Activated T-cell treated with anti-CD3 and anti-CD28 coated beads, Interleukin-2, amount 50 U/mL, for 4 hours (primary cell): ENCODE measurements at regions not wholly inside any gene's neighbourhood (a gene's known extent, or its start where the extent isn't known, plus 50 kb on each side); places are given as distances from the start of the nearest gene placed in this dataset.

Experiments
- ATAC-seq, 2 donors: fragments of 200-7000 bp; cut with Tn5 transposase; one replicate each; pipeline ENCODE4 v1.10.0; 2021
- DNase-seq: peaks from one replicate; pipeline ENCODE4 v3.0.0-alpha.2; 2020
- H3K27me3 Mint-ChIP-seq: one replicate; pipeline ENCODE4 v1.8.0; 2021; ENCODE audit warnings: low read depth, mixed read lengths
- H3K36me3 Mint-ChIP-seq: one replicate; pipeline ENCODE4 v1.8.0; 2022; ENCODE audit warnings: mixed read lengths; ENCODE audit not compliant: insufficient read depth
- H3K4me1 Mint-ChIP-seq: one replicate; pipeline ENCODE4 v1.8.0; 2021; ENCODE audit warnings: low read depth, mixed read lengths
- H3K4me3 Mint-ChIP-seq: one replicate; pipeline ENCODE4 v1.8.0; 2021; ENCODE audit warnings: mild to moderate bottlenecking, moderate library complexity, mixed read lengths
- H3K9me3 Mint-ChIP-seq: one replicate; pipeline ENCODE4 v1.8.0; 2021; ENCODE audit warnings: mixed read lengths

DNA sequence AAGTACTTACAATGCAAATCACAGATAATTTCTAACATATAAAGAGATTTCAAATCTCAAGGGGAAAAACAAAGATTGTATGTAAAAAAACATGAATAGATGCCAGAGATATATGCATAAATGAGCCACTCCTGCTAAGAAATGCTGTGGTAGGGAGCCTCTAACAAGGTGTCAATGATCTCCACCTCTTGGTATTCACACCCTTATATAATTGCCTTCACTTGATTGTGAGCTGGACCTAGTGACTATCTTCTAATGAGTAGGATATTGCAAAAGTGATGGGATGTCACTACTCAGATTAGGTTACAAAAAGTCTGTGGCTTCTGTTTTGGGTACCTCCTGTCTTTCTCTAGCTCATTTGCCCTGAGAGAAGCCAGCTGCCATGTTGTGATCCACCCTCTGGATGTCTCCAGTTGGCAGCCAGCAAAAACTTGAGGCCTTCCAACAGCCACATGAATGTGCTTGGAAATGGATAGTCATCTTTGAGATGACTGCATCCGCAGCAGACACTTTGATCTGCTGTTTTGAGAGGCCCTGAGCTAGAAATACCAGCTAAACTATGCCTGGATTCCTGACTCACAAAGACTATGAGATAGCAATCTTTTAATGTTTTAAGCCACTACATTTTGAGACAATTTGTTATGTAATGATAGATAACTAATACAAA, 196.1 kb upstream of the FGGY start:
- Mint-ChIP-seq H3K9me3 (peaks cover 8% of the 10 kb centered on the region), H3K4me1 (no peaks in the 10 kb centered on the region), H3K27me3 (no peaks in the 10 kb centered on the region), H3K36me3 (no peaks in the 10 kb centered on the region), H3K4me3 (no peak overlapping the region)
- ATAC-seq, result no peak
- no peak for DNase-seq

GRCh38 chr1:59101518-59101917, 195.4 kb upstream of the FGGY start:
- ATAC-seq (no peak), DNase-seq (no peak)
- H3K36me3 Mint-ChIP-seq, result no peaks in the 10 kb centered on the region
- H3K4me1 Mint-ChIP-seq, result no peaks in the 10 kb centered on the region
- peaks cover 8% of the 10 kb centered on the region for H3K9me3 Mint-ChIP-seq
- H3K27me3 Mint-ChIP-seq, result no peaks in the 10 kb centered on the region
- no peak overlapping the region for H3K4me3 Mint-ChIP-seq

DNA sequence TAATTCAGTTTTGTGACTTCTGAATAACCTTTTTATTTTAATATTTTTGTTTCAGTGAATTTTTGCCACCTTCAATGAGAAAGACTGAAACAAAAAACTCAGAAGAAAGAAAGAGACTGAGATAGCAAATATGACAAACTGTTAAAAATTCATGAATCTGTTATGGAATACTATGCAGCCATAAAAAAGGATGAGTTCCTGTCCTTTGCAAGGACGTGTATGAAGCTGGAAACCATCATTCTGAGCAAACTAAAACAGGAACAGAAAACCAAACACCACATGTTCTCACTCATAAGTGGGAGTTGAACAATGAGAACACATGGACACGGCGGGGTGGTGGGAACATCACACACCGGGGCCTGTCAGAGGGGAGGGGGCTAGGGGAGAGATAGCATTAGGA, 193.4 kb upstream of the FGGY start:
- Mint-ChIP-seq H3K4me3 (no peak overlapping the region), H3K4me1 (no peaks in the 10 kb centered on the region), H3K36me3 (no peaks in the 10 kb centered on the region), H3K9me3 (peaks cover 8% of the 10 kb centered on the region), H3K27me3 (no peaks in the 10 kb centered on the region)
- ATAC-seq, result no peak
- no peak for DNase-seq

DNA sequence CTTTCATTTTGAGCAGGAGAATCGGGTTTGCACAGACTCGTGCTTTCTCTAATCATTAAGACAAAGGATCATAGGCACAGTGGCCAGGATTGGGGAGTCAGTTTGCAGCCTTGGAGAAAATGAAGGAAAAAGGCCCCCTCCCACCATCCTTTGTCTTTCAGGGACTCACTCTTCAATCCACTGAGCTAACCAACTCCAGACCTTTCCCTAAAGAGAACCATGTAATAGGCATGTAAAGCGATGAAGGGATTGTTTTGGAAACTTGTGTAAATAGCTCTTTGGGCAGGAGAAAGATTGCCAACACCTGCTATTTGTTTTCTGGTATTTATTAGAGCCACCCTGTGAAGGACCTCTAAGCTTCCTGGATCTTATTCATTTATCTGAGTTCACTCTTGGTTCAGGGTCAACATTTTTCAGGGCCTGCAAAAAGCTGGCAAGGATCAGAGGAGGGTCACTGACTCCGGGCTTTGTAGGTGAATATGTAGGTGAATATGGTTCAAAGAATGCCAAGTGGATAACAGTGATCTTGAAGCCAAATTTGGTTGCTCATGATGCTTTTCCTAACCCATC, 192.6 kb upstream of the FGGY start:
- Mint-ChIP-seq H3K4me1 (no peaks in the 10 kb centered on the region), H3K36me3 (no peaks in the 10 kb centered on the region), H3K9me3 (peaks cover 8% of the 10 kb centered on the region), H3K4me3 (no peak overlapping the region), H3K27me3 (no peaks in the 10 kb centered on the region)
- ATAC-seq (no peak), DNase-seq (no peak)

DNA sequence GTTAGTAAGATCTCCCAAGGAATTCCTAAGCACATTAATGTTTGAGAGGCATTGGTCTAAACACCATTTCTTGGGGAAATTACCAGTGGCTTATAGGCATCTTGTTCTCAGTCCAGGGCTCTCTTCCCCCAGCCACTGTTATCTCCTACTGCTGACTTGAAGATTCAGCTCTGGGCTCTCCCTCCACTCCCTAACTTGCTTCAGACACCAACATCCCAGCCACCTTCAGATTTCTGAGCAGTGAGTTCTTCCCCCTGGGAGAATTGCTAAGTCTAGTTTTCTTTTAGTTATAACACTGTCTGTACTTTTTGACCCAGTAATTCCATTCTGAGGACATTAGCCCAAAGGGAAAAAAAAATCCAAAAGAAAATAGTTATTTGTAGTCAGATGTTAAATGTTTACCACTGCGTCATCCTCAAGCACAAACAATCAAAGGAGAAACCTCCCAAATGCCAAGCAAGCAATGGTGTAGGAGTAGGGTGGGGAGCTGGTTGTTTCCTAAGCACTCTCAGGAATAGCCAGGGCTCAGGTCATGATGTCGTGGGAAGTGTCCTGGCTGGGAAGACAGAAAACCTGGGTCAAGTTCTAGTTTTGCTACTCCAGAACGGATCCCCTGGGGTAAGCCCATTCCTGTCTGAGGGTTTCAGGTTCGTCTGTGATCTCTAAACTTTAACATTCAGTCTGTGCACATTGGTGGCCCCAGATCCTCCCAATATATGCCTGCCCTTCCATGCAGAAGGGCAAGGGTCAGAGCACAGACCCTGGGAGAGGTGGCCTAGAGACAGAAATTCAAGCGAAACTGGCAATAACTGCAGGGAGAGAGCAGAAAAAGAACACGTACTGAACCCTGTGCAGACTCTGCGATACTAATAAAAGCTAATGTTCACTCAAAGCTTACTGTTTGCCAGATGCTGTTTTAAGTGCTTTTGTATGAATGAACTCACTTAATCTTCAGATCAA, 191.1 kb upstream of the FGGY start:
- no peak for DNase-seq
- Mint-ChIP-seq H3K4me3 (no peak overlapping the region), H3K27me3 (no peaks in the 10 kb centered on the region), H3K36me3 (no peaks in the 10 kb centered on the region), H3K9me3 (peaks cover 8% of the 10 kb centered on the region), H3K4me1 (no peaks in the 10 kb centered on the region)
- ATAC-seq, result no peak

GRCh38 chr1:59107516-59107915, 189.4 kb upstream of the FGGY start:
- H3K36me3 Mint-ChIP-seq, result no peaks in the 10 kb centered on the region
- no peaks in the 10 kb centered on the region for H3K9me3 Mint-ChIP-seq
- no peaks in the 10 kb centered on the region for H3K4me1 Mint-ChIP-seq
- no peaks in the 10 kb centered on the region for H3K27me3 Mint-ChIP-seq
- H3K4me3 Mint-ChIP-seq, result no peak overlapping the region
- ATAC-seq (no peak), DNase-seq (no peak)

DNA sequence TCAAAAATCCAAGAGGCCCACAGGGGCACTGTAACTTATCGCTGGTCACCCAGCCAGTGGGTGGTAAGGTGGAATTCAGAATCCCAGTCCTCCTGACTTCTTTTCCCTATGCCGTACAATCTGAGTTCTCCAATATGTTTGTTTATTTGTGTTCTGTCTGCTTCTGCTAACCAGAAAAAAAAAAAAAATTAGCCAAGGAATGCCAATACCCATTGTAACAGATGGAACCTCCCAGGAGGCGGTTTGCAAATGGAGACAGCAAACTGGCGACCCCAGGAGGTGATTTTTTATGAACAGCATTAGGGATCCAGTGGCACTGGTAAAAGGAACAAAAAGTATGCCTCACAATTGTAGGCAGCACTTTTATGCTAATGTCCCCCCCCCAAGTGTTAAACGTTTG, 189.0 kb upstream of the FGGY start:
- no peak for ATAC-seq
- DNase-seq, result no peak
- no peak overlapping the region for H3K4me3 Mint-ChIP-seq
- no peaks in the 10 kb centered on the region for H3K27me3 Mint-ChIP-seq
- H3K4me1 Mint-ChIP-seq, result no peaks in the 10 kb centered on the region
- H3K36me3 Mint-ChIP-seq, result no peaks in the 10 kb centered on the region
- no peaks in the 10 kb centered on the region for H3K9me3 Mint-ChIP-seq

DNA sequence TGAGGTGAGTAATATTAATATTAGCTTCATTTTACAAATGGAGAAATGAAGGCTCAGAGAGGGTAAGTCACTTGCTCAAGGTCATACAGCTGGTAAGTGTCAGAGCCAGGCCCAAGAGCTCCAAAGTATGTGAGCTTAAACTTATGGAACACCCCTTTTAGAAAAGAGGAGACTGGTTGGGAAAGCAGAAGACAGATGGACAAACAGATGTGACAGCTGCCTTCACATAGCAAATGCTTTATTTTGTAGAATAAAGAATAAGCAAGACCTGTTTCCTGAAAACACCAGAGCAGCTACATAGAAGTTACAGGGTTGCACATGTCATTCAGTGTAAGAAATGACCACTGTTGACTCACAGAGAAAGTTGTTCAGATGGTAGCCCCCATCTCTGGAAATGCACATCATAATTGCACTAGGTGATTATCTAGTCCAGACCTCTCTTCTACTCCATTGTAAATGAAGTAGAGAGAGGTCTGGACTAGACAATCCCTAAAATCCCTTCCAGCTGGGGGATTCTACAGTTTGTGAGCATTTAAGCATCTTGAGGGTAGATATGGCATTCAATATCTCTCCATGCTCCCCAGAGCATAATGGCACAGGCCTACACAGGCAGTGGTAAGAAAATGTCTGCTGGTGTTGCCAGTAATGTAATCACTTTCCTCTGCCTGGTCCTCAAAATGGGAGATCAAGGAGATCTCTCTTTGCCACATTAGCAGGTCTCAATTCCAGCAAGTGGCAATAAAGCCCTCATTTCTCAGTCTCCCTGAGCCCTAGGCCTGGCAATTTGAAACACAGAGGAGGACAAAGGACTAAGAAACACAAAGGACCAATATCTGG, 188.2 kb upstream of the FGGY start:
- Mint-ChIP-seq H3K36me3 (no peaks in the 10 kb centered on the region), H3K4me3 (no peak overlapping the region), H3K27me3 (peaks cover 2% of the 10 kb centered on the region), H3K4me1 (no peaks in the 10 kb centered on the region), H3K9me3 (no peaks in the 10 kb centered on the region)
- DNase-seq (no peak), ATAC-seq (no peak)

- H3K36me3 Mint-ChIP-seq, result no peaks in the 10 kb centered on the region
- H3K4me1 Mint-ChIP-seq, result no peaks in the 10 kb centered on the region
- H3K27me3 Mint-ChIP-seq, result peaks cover 2% of the 10 kb centered on the region
- no peak overlapping the region for H3K4me3 Mint-ChIP-seq
- DNase-seq (no peak), ATAC-seq (no peak)
- no peaks in the 10 kb centered on the region for H3K9me3 Mint-ChIP-seq
Observed at GRCh38 chr1:59110271-59110670, 186.6 kb upstream of the FGGY start.

- ATAC-seq, result no peak
- H3K9me3 Mint-ChIP-seq, result no peaks in the 10 kb centered on the region
Observed at GRCh38 chr1:59113876-59114457, 182.9 kb upstream of the FGGY start.

DNA sequence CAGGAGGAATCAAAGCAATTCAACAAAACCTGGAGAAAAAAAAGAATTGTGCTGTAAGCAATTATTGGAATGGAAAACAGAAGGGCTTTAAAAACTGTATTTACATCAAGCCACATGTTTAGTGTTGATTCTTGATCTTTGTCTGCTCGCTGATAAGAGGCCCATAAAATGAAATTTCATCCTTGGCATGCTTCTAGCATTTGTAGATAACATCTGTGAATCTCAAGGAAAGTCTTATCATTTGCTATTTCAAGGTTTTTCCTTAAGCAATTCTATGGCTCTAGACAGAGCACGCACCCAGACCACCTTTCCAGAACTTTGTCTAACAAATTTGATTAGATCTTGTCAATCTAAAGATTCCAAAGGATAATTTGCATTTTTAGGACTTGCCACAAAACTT, 181.0 kb upstream of the FGGY start:
- ATAC-seq, result no peak
- no peak for DNase-seq
- H3K4me1 Mint-ChIP-seq, result no peaks in the 10 kb centered on the region
- no peaks in the 10 kb centered on the region for H3K9me3 Mint-ChIP-seq
- no peak overlapping the region for H3K4me3 Mint-ChIP-seq
- no peaks in the 10 kb centered on the region for H3K36me3 Mint-ChIP-seq
- H3K27me3 Mint-ChIP-seq, result peaks cover 2% of the 10 kb centered on the region

More at GRCh38 chr1:59113876-59114457, 182.9 kb upstream of the FGGY start:
- H3K27me3 Mint-ChIP-seq, result peaks cover 2% of the 10 kb centered on the region
- no peak for DNase-seq
- H3K4me3 Mint-ChIP-seq, result no peak overlapping the region
- no peaks in the 10 kb centered on the region for H3K36me3 Mint-ChIP-seq
- no peaks in the 10 kb centered on the region for H3K4me1 Mint-ChIP-seq

DNA sequence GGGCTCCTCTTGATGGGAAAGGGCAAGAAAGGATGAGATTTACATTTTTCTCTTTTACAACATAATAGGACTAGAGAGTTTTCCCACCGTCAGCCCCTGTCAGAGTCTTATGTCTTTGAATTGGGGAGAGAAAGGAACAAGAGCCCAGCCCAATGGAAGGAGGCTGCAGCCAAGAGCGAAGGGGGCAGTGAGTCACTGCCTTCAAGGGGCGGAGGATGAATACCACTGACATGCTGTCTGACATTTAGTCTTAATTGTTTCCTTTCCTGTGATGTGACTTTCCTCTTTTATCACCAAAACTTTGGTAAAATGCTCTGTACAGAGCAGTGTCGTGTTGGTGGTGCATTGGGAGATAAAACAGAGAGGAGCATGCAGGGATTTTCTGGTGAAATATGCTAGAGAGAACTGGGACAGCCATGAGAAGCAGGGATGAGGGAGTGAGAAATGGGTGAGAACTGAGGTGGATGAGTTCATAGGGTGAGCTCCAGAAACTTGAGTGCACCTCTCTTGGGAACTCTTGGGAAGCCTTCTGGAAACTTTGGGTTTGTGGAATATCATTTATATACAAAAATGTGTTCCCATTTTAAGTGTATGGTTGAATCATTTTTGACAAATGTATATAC, 179.9 kb upstream of the FGGY start:
- DNase-seq, result peak; percentile 17
- Mint-ChIP-seq H3K27me3 (peaks cover 4% of the 10 kb centered on the region), H3K4me1 (no peaks in the 10 kb centered on the region), H3K4me3 (no peak overlapping the region), H3K36me3 (no peaks in the 10 kb centered on the region), H3K9me3 (no peaks in the 10 kb centered on the region)
- peak in 1 of 2 donors; percentile 35 for ATAC-seq

DNA sequence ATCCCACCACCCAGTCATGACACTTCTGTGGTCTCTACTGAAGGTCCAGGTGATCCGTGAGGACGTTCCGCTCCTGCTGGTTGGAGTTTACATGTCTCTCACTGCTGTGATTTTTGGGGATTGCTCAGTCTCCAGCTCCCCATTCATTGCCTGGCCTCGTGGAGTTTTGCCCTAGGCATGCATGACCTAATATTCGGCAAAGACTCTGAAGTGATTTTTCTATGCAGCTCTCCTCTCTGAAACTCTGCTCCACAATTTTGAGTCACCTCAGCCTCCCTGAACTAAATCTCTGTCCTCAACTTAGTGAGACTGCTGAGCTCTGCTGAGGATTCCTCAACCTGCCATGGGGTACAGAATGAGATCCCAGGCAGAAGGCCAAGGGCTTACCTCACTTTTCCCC, 174.4 kb upstream of the FGGY start:
- H3K4me3 Mint-ChIP-seq, result no peak overlapping the region
- H3K27me3 Mint-ChIP-seq, result peaks cover 8% of the 10 kb centered on the region
- no peak for ATAC-seq
- H3K9me3 Mint-ChIP-seq, result peaks cover 3% of the 10 kb centered on the region
- DNase-seq, result no peak
- no peaks in the 10 kb centered on the region for H3K36me3 Mint-ChIP-seq
- H3K4me1 Mint-ChIP-seq, result peaks cover 8% of the 10 kb centered on the region
